IMR-90 (cell line): ENCODE measurements at regions not wholly inside any gene's neighbourhood (a gene's known extent, or its start where the extent isn't known, plus 50 kb on each side); places are given as distances from the start of the nearest gene placed in this dataset.

Source experiments
- CEBPB ChIP-seq: IDR thresholded peaks from 2 replicates; pipeline ENCODE4 v1.6.1; 2012; ENCODE audit warnings: low read depth, low read length, improper control_type of control experiment
- CHD1 ChIP-seq: IDR thresholded peaks from 2 replicates; pipeline ENCODE4 v1.6.1; 2012; ENCODE audit warnings: low read depth, low read length, improper control_type of control experiment
- ELK1 ChIP-seq: fragments of 150-350 bp; IDR thresholded peaks from 2 replicates; pipeline ENCODE4 v1.6.1; 2016; ENCODE audit warnings: low read depth, mild to moderate bottlenecking, low read length, moderate library complexity, borderline replicate concordance
- FOS ChIP-seq: fragments of 150-350 bp; IDR thresholded peaks from 2 replicates; pipeline ENCODE4 v1.6.1; 2016; ENCODE audit warnings: low read depth, low read length
- MAFK ChIP-seq: IDR thresholded peaks from 2 replicates; pipeline ENCODE4 v1.6.1; 2012; ENCODE audit warnings: low read depth, low read length, improper control_type of control experiment
- MAZ ChIP-seq: IDR thresholded peaks from 2 replicates; pipeline ENCODE4 v1.6.1; 2012; ENCODE audit warnings: low read depth, mild to moderate bottlenecking, low read length, improper control_type of control experiment, moderate library complexity, borderline replicate concordance
- NFE2L2 ChIP-seq: fragments of 150-350 bp; IDR thresholded peaks from 2 replicates; pipeline ENCODE4 v1.6.1; 2016; ENCODE audit warnings: low read depth, mild to moderate bottlenecking, low read length
- POLR2A ChIP-seq: IDR thresholded peaks from 2 replicates; pipeline ENCODE4 v1.6.1; 2012; ENCODE audit warnings: mild to moderate bottlenecking, low read depth, low read length
- RAD21 ChIP-seq: IDR thresholded peaks from 2 replicates; pipeline ENCODE4 v1.6.1; 2012; ENCODE audit warnings: low read length, improper control_type of control experiment
- RFX5 ChIP-seq: IDR thresholded peaks from 2 replicates; pipeline ENCODE4 v1.8.0; 2012; ENCODE audit warnings: low read depth, mild to moderate bottlenecking, low read length, moderate library complexity
- SMC3 ChIP-seq: fragments of 150-350 bp; IDR thresholded peaks from 2 replicates; pipeline ENCODE4 v1.6.1; 2016; ENCODE audit warnings: low read depth, mild to moderate bottlenecking, antibody characterized with exemption, low read length, moderate library complexity
- TF ChIP-seq, protein P1 (sequence below): conservative IDR thresholded peaks from 2 replicates; pipeline ENCODE4 v1.5.1; 2012; ENCODE audit warnings: mild to moderate bottlenecking, low read depth, low read length, improper control_type of control experiment

DNA sequence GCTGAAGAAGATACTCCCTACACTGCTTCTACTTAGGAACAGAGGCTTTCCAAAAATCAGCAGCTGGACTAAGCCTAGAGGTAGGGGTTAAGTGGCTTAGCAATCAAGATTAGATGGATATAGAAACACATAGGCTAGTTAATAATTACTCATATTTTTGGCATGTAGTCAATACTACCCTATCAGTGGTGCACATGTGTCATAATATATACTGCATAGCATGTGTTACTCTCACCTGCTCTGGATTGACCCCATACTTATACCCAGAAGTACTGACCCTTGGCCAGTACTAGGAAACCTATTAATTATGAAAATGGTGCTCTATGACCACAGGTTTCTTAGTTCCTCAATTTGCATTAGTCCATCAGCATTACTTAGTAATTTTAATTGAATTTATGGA lies 528.4 kb upstream of the LMO3 start:
- TF ChIP-seq POLR2A (no peak), NFE2L2 (no peak), CEBPB (no peak), RAD21 (no peak), ELK1 (no peak), SMC3 (no peak), RFX5 (no peak), FOS (no peak), MAZ (no peak), MAFK (no peak), CHD1 (no peak)
- TF ChIP-seq, protein P1, sequence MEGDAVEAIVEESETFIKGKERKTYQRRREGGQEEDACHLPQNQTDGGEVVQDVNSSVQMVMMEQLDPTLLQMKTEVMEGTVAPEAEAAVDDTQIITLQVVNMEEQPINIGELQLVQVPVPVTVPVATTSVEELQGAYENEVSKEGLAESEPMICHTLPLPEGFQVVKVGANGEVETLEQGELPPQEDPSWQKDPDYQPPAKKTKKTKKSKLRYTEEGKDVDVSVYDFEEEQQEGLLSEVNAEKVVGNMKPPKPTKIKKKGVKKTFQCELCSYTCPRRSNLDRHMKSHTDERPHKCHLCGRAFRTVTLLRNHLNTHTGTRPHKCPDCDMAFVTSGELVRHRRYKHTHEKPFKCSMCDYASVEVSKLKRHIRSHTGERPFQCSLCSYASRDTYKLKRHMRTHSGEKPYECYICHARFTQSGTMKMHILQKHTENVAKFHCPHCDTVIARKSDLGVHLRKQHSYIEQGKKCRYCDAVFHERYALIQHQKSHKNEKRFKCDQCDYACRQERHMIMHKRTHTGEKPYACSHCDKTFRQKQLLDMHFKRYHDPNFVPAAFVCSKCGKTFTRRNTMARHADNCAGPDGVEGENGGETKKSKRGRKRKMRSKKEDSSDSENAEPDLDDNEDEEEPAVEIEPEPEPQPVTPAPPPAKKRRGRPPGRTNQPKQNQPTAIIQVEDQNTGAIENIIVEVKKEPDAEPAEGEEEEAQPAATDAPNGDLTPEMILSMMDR = no peak
